Right lobe of liver (tissue), 4 donors: ENCODE measurements at regions not wholly inside any gene's neighbourhood (a gene's known extent, or its start where the extent isn't known, plus 50 kb on each side); places are given as distances from the start of the nearest gene placed in this dataset.

ENCODE experiments used
- CTCF ChIP-seq, 4 donors: fragments of 200-600 bp in 3 of 4; fragments of 450-650 bp in 1 of 4; IDR thresholded peaks; one replicate each; pipeline versions ENCODE4 v1.5.1 to v1.8.0; 2016 to 2022; ENCODE audit warnings: antibody characterized with exemption in 4 of 4, mild to moderate bottlenecking in 2 of 4
- POLR2A ChIP-seq: fragments of 450-650 bp; IDR thresholded peaks from one replicate; pipeline ENCODE4 v1.6.1; 2017; ENCODE audit warnings: antibody characterized with exemption, mild to moderate bottlenecking
- donor health status: DM: no; HTN: no; CAD: no.
- donor health status: DM: no; HTN: no; CAD: no.
- donor health status: DM: no; HTN: yes; CAD: no.

DNA sequence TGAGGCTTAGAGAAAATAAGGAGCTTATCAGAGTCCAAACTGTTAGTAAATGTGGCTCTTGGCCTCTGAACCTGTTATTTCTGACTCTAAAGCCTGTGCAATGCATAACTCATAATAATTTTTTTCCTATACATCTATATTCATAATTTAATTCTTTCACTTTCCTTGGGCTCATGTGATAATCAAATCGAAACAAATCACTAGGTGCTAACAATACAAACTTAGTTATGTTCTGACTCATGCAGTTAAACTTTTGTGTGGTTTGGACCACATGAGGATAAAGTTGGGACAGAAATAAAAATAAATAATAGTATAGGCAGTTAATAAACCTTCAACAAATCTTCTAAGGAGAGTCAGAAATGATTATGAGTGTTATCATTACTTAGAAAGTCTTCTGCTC lies 1629.0 kb downstream of the OLFM4 start:
- TF ChIP-seq CTCF (IDR thresholded peaks at IDR 0.05) (no peak), POLR2A (no peak)
